Suprapubic skin (tissue), 4 donors: ENCODE measurements at regions not wholly inside any gene's neighbourhood (a gene's known extent, or its start where the extent isn't known, plus 50 kb on each side); places are given as distances from the start of the nearest gene placed in this dataset.

ENCODE experiments used
- CTCF ChIP-seq, 2 donors: fragments of 200-600 bp in 1 of 2; fragments of 450-650 bp in 1 of 2; sonication (generic) in 1 of 2; IDR thresholded peaks; one replicate each; pipeline ENCODE4 v1.5.1; 2016 to 2019; ENCODE audit warnings: antibody characterized with exemption in 2 of 2, mild to moderate bottlenecking in 1 of 2, moderate library complexity in 1 of 2
- POLR2A ChIP-seq, 2 donors: fragments of 450-650 bp; IDR thresholded peaks; one replicate each; pipeline ENCODE4 v1.6.1; 2017; ENCODE audit warnings: antibody characterized with exemption in 2 of 2, mild to moderate bottlenecking in 2 of 2, moderate library complexity in 2 of 2
- POLR2AphosphoS5 ChIP-seq, 3 donors: sonication (generic); formaldehyde crosslinking; IDR thresholded peaks; one replicate each; pipeline ENCODE4 v1.6.1; 2017; ENCODE audit warnings: antibody characterized with exemption in 3 of 3

- TF ChIP-seq POLR2A (IDR thresholded peaks at IDR 0.05) (no peak), CTCF (IDR thresholded peaks at IDR 0.05) (no peak), POLR2AphosphoS5 (IDR thresholded peaks at IDR 0.05) (no peak)
These were observed 79.9 kb upstream of the DLX2 start for GRCh38 chr2:172182624-172183023.
